KOPT-K1 (cell line): ENCODE measurements at regions not wholly inside any gene's neighbourhood (a gene's known extent, or its start where the extent isn't known, plus 50 kb on each side); places are given as distances from the start of the nearest gene placed in this dataset.
"Not testable (repeated sequence)": the region's sequence is repeated elsewhere in the genome, so short reads cannot be mapped to it uniquely, and the experiment has no call there.

ENCODE experiments used
- H3K27ac ChIP-seq: fragments of 200-600 bp; sonication (generic); 2 replicates; pipeline ENCODE4 v1.5.1; 2016; ENCODE audit warnings: antibody characterized with exemption, mild to moderate bottlenecking, low read depth, low read length; ENCODE audit not compliant: poor library complexity, severe bottlenecking
- H3K36me3 ChIP-seq: fragments of 200-600 bp; sonication (generic); 2 replicates; pipeline ENCODE4 v1.5.1; 2017; ENCODE audit warnings: antibody characterized with exemption, mild to moderate bottlenecking, low read length, moderate library complexity; ENCODE audit not compliant: insufficient read depth
- H3K9me3 ChIP-seq: fragments of 200-600 bp; sonication (generic); 2 replicates; pipeline ENCODE4 v1.5.1; 2017; ENCODE audit warnings: antibody characterized with exemption, low read length, mild to moderate bottlenecking; ENCODE audit not compliant: insufficient read depth, poor library complexity, severe bottlenecking

- Histone ChIP-seq H3K36me3 (no peaks in the 10 kb centered on the region), H3K27ac (no peak overlapping the region), H3K9me3 (no peaks in the 10 kb centered on the region)
Measured at GRCh38 chr12:85616201-85616600, 220.0 kb downstream of the RASSF9 start.

- Histone ChIP-seq H3K36me3 (no peaks in the 10 kb centered on the region), H3K9me3 (no peaks in the 10 kb centered on the region), H3K27ac (no peak overlapping the region)
Measured at GRCh38 chr12:85617307-85618091, 218.7 kb downstream of the RASSF9 start.

- Histone ChIP-seq H3K27ac (no peak overlapping the region), H3K9me3 (no peaks in the 10 kb centered on the region), H3K36me3 (no peaks in the 10 kb centered on the region)
Measured at GRCh38 chr12:85621041-85621440, 215.2 kb downstream of the RASSF9 start.

GRCh38 chr12:85623763-85624162 is 212.4 kb downstream of the RASSF9 start:
- Histone ChIP-seq H3K9me3 (no peaks in the 10 kb centered on the region), H3K36me3 (no peaks in the 10 kb centered on the region), H3K27ac (no peak overlapping the region)

- Histone ChIP-seq H3K36me3 (no peaks in the 10 kb centered on the region), H3K9me3 (no peaks in the 10 kb centered on the region), H3K27ac (no peak overlapping the region)
Measured at GRCh38 chr12:85625467-85625866, 210.7 kb downstream of the RASSF9 start.

GRCh38 chr12:85626001-85626783 is 210.0 kb downstream of the RASSF9 start:
- H3K9me3 ChIP-seq, result no peaks in the 10 kb centered on the region
- no peaks in the 10 kb centered on the region for H3K36me3 ChIP-seq
- H3K27ac ChIP-seq, result no peak overlapping the region

- Histone ChIP-seq H3K36me3 (no peaks in the 10 kb centered on the region), H3K27ac (no peak overlapping the region), H3K9me3 (no peaks in the 10 kb centered on the region)
Measured at GRCh38 chr12:85626784-85627171, 209.4 kb downstream of the RASSF9 start.

- Histone ChIP-seq H3K9me3 (no peaks in the 10 kb centered on the region), H3K27ac (no peak overlapping the region)
Measured at GRCh38 chr12:85627584-85627983, 208.6 kb downstream of the RASSF9 start.

GRCh38 chr12:85628562-85628961 is 207.6 kb downstream of the RASSF9 start:
- H3K36me3 ChIP-seq, H3K27ac ChIP-seq: not testable (repeated sequence)

More at GRCh38 chr12:85627584-85627983, 208.6 kb downstream of the RASSF9 start:
- no peaks in the 10 kb centered on the region for H3K36me3 ChIP-seq

GRCh38 chr12:85630851-85631250 is 205.4 kb downstream of the RASSF9 start:
- no peaks in the 10 kb centered on the region for H3K36me3 ChIP-seq
- no peak overlapping the region for H3K27ac ChIP-seq
- no peaks in the 10 kb centered on the region for H3K9me3 ChIP-seq

More at GRCh38 chr12:85628562-85628961, 207.6 kb downstream of the RASSF9 start:
- not testable (repeated sequence) for H3K9me3 ChIP-seq

GRCh38 chr12:85632390-85632789 is 203.8 kb downstream of the RASSF9 start:
- H3K9me3 ChIP-seq, result no peaks in the 10 kb centered on the region
- no peak overlapping the region for H3K27ac ChIP-seq
- no peaks in the 10 kb centered on the region for H3K36me3 ChIP-seq

- Histone ChIP-seq H3K36me3 (no peaks in the 10 kb centered on the region), H3K9me3 (no peaks in the 10 kb centered on the region), H3K27ac (no peak overlapping the region)
Measured at GRCh38 chr12:85633491-85633890, 202.7 kb downstream of the RASSF9 start.

GRCh38 chr12:85639834-85640233 is 196.4 kb downstream of the RASSF9 start:
- Histone ChIP-seq H3K9me3 (no peaks in the 10 kb centered on the region), H3K27ac (no peak overlapping the region), H3K36me3 (no peaks in the 10 kb centered on the region)

GRCh38 chr12:85641796-85642195 is 194.4 kb downstream of the RASSF9 start:
- no peaks in the 10 kb centered on the region for H3K36me3 ChIP-seq
- no peaks in the 10 kb centered on the region for H3K9me3 ChIP-seq
- H3K27ac ChIP-seq, result no peak overlapping the region

GRCh38 chr12:85642288-85642687 is 193.9 kb downstream of the RASSF9 start:
- Histone ChIP-seq H3K36me3 (no peaks in the 10 kb centered on the region), H3K27ac (no peak overlapping the region), H3K9me3 (no peaks in the 10 kb centered on the region)
